ENCODE measurements at regions not wholly inside any gene's neighbourhood (a gene's known extent, or its start where the extent isn't known, plus 50 kb on each side); places are given as distances from the start of the nearest gene placed in this dataset.

DNA sequence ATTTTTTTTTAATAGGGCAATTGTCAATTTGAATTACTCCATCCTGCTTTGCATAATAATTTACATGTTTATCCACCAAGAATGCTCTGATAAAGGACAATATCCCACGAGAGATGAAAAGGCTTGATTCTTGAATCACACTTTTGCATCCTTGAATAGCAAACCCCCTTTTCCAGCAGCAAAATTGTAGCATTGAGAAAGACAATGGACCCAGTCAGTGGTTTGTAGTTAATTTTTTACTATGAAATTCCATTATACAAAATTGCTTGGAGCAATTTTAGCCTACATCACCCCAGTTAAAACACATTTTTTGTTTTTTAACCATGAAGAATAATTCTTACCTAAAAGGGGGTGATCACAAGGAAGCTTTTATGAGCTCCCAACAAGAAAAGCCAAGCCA is 255.1 kb downstream of the RND3 start:
- no peak overlapping the region for H4K8ac ChIP-seq (replicated peaks; ENCODE audit: insufficient read length, low read depth, low read length)
- no peak overlapping the region for H3K23ac ChIP-seq (ENCODE audit: insufficient read length, low read depth, low read length)
- H2BK15ac ChIP-seq (ENCODE audit: low read depth, low read length): no peak overlapping the region
- DNase-seq: no peak
- H4K5ac ChIP-seq (ENCODE audit: insufficient read length, low read depth, low read length): no peak overlapping the region
- no peaks in the 10 kb centered on the region for H3K9me3 Mint-ChIP-seq
- H2BK120ac ChIP-seq (ENCODE audit: low read depth, low read length, poor library complexity, severe bottlenecking): no peak overlapping the region
- H3K4me3 Mint-ChIP-seq: no peak overlapping the region
- H3K18ac ChIP-seq (ENCODE audit: insufficient read length, low read depth, low read length): no peak overlapping the region
- no peak overlapping the region for H3K27ac Mint-ChIP-seq
- no peak overlapping the region for H3T11ph ChIP-seq (ENCODE audit: low read length)
- no peak overlapping the region for H3K27ac ChIP-seq (ENCODE audit: insufficient read length, low read depth, low read length)
- H3K79me1 ChIP-seq (ENCODE audit: insufficient read depth, low read depth, low read length, poor library complexity, severe bottlenecking): no peaks in the 10 kb centered on the region
- H2BK12ac ChIP-seq (ENCODE audit: insufficient read length, low read depth, low read length): no peak overlapping the region
- H2BK5ac ChIP-seq (ENCODE audit: insufficient read length, low read length): no peak overlapping the region
- H3K56ac ChIP-seq (ENCODE audit: insufficient read length, low read depth, low read length): no peak overlapping the region
- no peak overlapping the region for H2AK5ac ChIP-seq (ENCODE audit: insufficient read length, low read length)
- H3K79me2 ChIP-seq (ENCODE audit: insufficient read depth, low read length): no peaks in the 10 kb centered on the region
- H3K23me2 ChIP-seq (ENCODE audit: insufficient read length, low read depth, low read length, poor library complexity, severe bottlenecking): no peaks in the 10 kb centered on the region
- no peak overlapping the region for H4K91ac ChIP-seq (ENCODE audit: insufficient read length, low read depth, low read length)
- no peaks in the 10 kb centered on the region for H4K20me1 ChIP-seq (ENCODE audit: control insufficient read depth, insufficient read depth, insufficient read length)
- no peak overlapping the region for H3K9ac ChIP-seq (ENCODE audit: extremely low read depth, insufficient read length, low read length)
- H3K4me1 Mint-ChIP-seq: no peaks in the 10 kb centered on the region
- no CpG with 5 or more reads among the region's 1 CpG for WGBS (ENCODE audit: extremely low coverage, insufficient read length, low lambda C conversion rate)
- no peaks in the 10 kb centered on the region for H3K27me3 Mint-ChIP-seq (ENCODE audit: low read depth)
- H3K9me3 ChIP-seq (ENCODE audit: control insufficient read depth, low read depth, low read length): no peaks in the 10 kb centered on the region
- no peaks in the 10 kb centered on the region for H3K27me3 ChIP-seq (ENCODE audit: insufficient read depth, low read length)
- H3K4me2 ChIP-seq (ENCODE audit: insufficient read depth, insufficient read length, low read length): no peak overlapping the region
- H3K4ac ChIP-seq (ENCODE audit: low read depth, low read length): no peak overlapping the region
- H3K14ac ChIP-seq (ENCODE audit: insufficient read depth, low read length): no peak overlapping the region
- TF ChIP-seq, protein P1, sequence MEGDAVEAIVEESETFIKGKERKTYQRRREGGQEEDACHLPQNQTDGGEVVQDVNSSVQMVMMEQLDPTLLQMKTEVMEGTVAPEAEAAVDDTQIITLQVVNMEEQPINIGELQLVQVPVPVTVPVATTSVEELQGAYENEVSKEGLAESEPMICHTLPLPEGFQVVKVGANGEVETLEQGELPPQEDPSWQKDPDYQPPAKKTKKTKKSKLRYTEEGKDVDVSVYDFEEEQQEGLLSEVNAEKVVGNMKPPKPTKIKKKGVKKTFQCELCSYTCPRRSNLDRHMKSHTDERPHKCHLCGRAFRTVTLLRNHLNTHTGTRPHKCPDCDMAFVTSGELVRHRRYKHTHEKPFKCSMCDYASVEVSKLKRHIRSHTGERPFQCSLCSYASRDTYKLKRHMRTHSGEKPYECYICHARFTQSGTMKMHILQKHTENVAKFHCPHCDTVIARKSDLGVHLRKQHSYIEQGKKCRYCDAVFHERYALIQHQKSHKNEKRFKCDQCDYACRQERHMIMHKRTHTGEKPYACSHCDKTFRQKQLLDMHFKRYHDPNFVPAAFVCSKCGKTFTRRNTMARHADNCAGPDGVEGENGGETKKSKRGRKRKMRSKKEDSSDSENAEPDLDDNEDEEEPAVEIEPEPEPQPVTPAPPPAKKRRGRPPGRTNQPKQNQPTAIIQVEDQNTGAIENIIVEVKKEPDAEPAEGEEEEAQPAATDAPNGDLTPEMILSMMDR (conservative IDR thresholded peaks at IDR 0.05): no peak
- H2BK20ac ChIP-seq (ENCODE audit: low read depth, low read length, poor library complexity, severe bottlenecking): no peak overlapping the region
- no peaks in the 10 kb centered on the region; a peak in 1 of 7 replicates for H3K36me3 Mint-ChIP-seq (ENCODE audit: insufficient read depth in 1 of 3, low read depth in 3 of 3)
- no peak overlapping the region for H2AFZ ChIP-seq (ENCODE audit: low read length)
- H3K4me1 ChIP-seq (ENCODE audit: insufficient read depth, low read length): no peaks in the 10 kb centered on the region
